Coronary artery (tissue), 2 donors: ENCODE measurements at regions not wholly inside any gene's neighbourhood (a gene's known extent, or its start where the extent isn't known, plus 50 kb on each side); places are given as distances from the start of the nearest gene placed in this dataset.

ENCODE experiments used
- DNase-seq: peaks from one replicate; pipeline ENCODE4 v3.0.0-alpha.2; 2017; ENCODE audit warnings: low spot score
- H3K27ac ChIP-seq, 2 donors: fragments of 200-600 bp; sonication (generic); one replicate each; pipeline ENCODE4 v1.5.1; 2016 to 2019
- H3K4me3 ChIP-seq: fragments of 200-600 bp; sonication (generic); 2 replicates; pipeline ENCODE4 v1.5.1; 2016; ENCODE audit warnings: mild to moderate bottlenecking, moderate library complexity
- CTCF ChIP-seq: fragments of 200-600 bp; sonication (generic); IDR thresholded peaks from one replicate; pipeline ENCODE4 v1.5.1; 2019; ENCODE audit warnings: antibody characterized with exemption

- no peak for TF ChIP-seq CTCF
- peak overlapping the region in 1 of 2 donors; percentile 2 for H3K27ac ChIP-seq
- peak; percentile 80 for DNase-seq
These were observed 523.5 kb upstream of the CLINT1 start for GRCh38 chr5:158382473-158382872.

GRCh38 chr5:158381614-158382160 is 522.7 kb upstream of the CLINT1 start:
- Histone ChIP-seq H3K4me3 (no peak overlapping the region), H3K27ac (no peak overlapping the region)
- DNase-seq, result no peak
- TF ChIP-seq CTCF, result no peak

More at GRCh38 chr5:158382473-158382872, 523.5 kb upstream of the CLINT1 start:
- H3K4me3 ChIP-seq, result no peak overlapping the region

DNA sequence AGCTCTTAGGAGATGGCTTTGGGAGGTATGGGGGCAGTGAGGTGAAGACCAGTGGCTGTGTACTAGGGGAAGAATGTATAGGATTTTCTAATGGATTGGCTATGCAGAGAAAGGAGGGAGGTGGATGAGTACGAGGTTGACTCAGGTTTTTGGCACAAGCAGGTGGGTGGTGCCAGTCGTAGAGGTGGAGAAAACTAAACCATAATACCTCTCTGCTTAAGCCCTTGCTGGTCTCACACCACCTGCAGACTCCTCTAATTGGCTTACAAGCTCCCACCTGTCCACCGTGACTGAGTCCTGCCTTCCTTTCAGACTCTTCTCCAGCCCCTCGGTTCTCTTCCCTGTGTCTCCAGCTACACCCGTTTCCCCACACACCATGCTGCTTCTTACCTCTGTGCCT is 521.7 kb upstream of the CLINT1 start:
- no peak overlapping the region for H3K27ac ChIP-seq
- TF ChIP-seq CTCF, result no peak
- H3K4me3 ChIP-seq, result no peak overlapping the region
- DNase-seq, result no peak

DNA sequence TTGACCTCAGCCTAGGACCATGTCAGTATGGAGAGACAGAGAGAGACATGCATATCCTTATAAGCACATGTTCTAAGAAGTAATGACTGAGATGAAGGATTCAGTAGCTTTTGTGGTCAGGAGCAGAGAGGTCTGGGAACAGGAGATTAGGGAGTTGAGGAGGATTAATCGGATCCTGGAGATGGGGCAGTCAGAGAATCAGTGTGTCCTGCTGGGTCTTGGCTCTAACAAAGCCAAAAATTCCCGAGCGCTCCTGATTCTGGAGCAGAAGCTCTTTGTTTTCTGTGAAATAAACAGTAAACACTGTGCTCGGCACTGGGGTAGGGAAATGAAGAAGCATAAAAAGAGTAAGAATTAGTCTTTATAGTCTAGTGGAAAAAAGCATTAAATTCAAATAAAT is 520.0 kb upstream of the CLINT1 start:
- no peak overlapping the region for H3K27ac ChIP-seq
- H3K4me3 ChIP-seq, result no peak overlapping the region
- no peak for TF ChIP-seq CTCF
- DNase-seq, result no peak

DNA sequence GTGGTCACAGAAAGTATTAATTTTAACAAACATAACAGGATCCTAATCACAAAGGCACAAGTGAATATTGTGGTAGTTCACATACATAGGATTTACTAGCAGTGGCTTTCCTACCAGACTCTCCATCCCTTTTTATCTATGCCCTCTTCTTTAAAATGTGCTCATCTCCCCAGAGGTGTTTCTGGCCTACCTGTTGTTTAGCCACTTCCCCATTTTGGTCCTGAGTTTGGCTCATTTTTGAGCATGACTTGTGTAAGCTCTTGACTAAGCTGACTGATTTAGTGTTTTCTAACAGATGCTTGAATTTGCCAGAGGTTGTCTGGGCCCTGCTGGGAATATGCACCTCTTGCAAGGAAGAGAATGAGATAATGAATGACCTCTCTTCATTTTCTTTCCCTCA is 517.7 kb upstream of the CLINT1 start:
- TF ChIP-seq CTCF, result no peak
- Histone ChIP-seq H3K27ac (no peak overlapping the region), H3K4me3 (no peak overlapping the region)
- DNase-seq, result no peak

GRCh38 chr5:158375531-158375930 is 516.6 kb upstream of the CLINT1 start:
- no peak for TF ChIP-seq CTCF
- no peak for DNase-seq
- H3K27ac ChIP-seq, result no peak overlapping the region
- no peak overlapping the region for H3K4me3 ChIP-seq

DNA sequence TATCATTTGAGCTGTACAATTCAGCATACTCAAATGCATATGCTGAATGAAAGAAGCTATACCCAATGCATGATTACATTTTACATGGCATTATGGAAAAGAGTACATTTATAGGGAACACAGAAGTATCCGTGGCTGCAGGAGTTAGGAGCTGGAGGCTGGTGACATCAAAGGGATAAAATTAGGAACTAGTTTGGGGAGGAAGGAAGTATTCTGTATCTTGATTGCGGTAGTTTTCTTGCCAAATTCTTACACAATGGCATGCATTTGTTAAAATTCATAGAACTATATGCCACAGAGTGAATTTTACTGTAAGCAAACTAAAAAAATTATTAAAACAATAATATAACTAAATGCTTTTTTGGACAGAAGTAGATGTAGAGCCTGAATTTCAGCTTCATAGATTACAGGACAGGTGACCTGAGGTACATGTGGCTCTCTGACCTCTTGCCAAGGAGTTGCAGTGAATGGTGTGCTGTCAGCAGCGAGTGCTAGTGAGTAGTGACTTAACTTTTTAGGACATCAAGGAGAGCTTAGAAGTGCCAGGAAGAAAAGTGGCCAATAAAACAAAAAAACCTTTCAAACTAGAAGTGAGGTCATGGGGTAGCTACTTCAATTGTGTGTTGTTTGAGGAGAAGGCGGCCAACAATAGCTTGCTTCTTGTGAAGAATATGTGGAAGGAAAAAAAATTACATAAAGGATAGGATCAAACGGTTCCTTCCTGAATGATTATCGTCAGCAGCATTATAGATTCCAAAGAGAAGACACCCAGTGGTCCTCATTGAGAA is 514.9 kb upstream of the CLINT1 start:
- H3K4me3 ChIP-seq, result no peak overlapping the region
- no peak for TF ChIP-seq CTCF
- DNase-seq, result no peak
- no peak overlapping the region for H3K27ac ChIP-seq
